WTC11 (cell line): ENCODE measurements at regions not wholly inside any gene's neighbourhood (a gene's known extent, or its start where the extent isn't known, plus 50 kb on each side); places are given as distances from the start of the nearest gene placed in this dataset.

ENCODE experiments used
- ATAC-seq: fragments of 200-7000 bp; cut with Tn5 transposase; 2 replicates; pipeline ENCODE4 v1.10.0; 2021; ENCODE audit warnings: mild to moderate bottlenecking, moderate library complexity
- CTCF ChIA-PET: fragments of 300-600 bp; sonication (Branson Sonifier 250); formaldehyde crosslinking; loops from one replicate; lab custom pipeline; 2021; ENCODE audit warnings: antibody characterized with exemption; lab: Charles Lee
- POLR2A ChIA-PET: fragments of 350-600 bp; sonication (Branson Sonifier 250); formaldehyde crosslinking; loops from one replicate; lab custom pipeline; 2021; ENCODE audit warnings: antibody characterized with exemption; lab: Charles Lee
- DNase-seq: peaks from one replicate; pipeline ENCODE4 v3.0.0; 2021; ENCODE audit warnings: low spot score
- H3K27ac Mint-ChIP-seq: 2 replicates; pipeline ENCODE4 v1.8.0; 2021; ENCODE audit warnings: mixed read lengths
- H3K27me3 Mint-ChIP-seq: 2 replicates; pipeline ENCODE4 v1.8.0; 2021; ENCODE audit warnings: low read depth, mild to moderate bottlenecking, moderate library complexity, mixed read lengths
- H3K36me3 Mint-ChIP-seq: 2 replicates; pipeline ENCODE4 v1.8.0; 2021; ENCODE audit warnings: mixed read lengths
- H3K4me1 Mint-ChIP-seq: 2 replicates; pipeline ENCODE4 v1.8.0; 2022; ENCODE audit warnings: mixed read lengths
- H3K4me3 Mint-ChIP-seq: 2 replicates; pipeline ENCODE4 v1.8.0; 2021; ENCODE audit warnings: mild to moderate bottlenecking, moderate library complexity, mixed read lengths
- H3K9me3 Mint-ChIP-seq: 2 replicates; pipeline ENCODE4 v1.8.0; 2021; ENCODE audit warnings: mixed read lengths
- FOXK1 ChIP-seq: sonication (generic); formaldehyde crosslinking; IDR thresholded peaks from 2 replicates; pipeline ENCODE4 v1.8.0; 2022; ENCODE audit warnings: mild to moderate bottlenecking, moderate library complexity, missing genetic modification reagents
- GTF2I ChIP-seq: fragments of 250-450 bp; sonication (Bioruptor Pico); conservative IDR thresholded peaks from 2 replicates; pipeline ENCODE4 v1.4.0; 2021; ENCODE audit warnings: mild to moderate bottlenecking
- KAT7 ChIP-seq: sonication (generic); formaldehyde crosslinking; IDR thresholded peaks from 2 replicates; pipeline ENCODE4 v1.8.1; 2023; ENCODE audit warnings: missing genetic modification reagents, mild to moderate bottlenecking, borderline replicate concordance
- NFYB ChIP-seq: sonication (generic); formaldehyde crosslinking; conservative IDR thresholded peaks from 2 replicates; pipeline ENCODE4 v1.8.0; 2022; ENCODE audit warnings: low read depth, missing genetic modification reagents
- NR1H2 ChIP-seq: sonication (generic); formaldehyde crosslinking; IDR thresholded peaks from 2 replicates; pipeline ENCODE4 v1.9.0; 2021; ENCODE audit warnings: mild to moderate bottlenecking, moderate library complexity, missing genetic modification reagents
- SMAD3 ChIP-seq: sonication (generic); formaldehyde crosslinking; IDR thresholded peaks from 2 replicates; pipeline ENCODE4 v1.8.0; 2022; ENCODE audit warnings: missing genetic modification reagents, mild to moderate bottlenecking, borderline replicate concordance
- SMAD4 ChIP-seq: sonication (generic); formaldehyde crosslinking; IDR thresholded peaks from 2 replicates; pipeline ENCODE4 v1.8.0; 2022; ENCODE audit warnings: mild to moderate bottlenecking, missing genetic modification reagents
- SOX15 ChIP-seq: fragments of 250-450 bp; sonication (Bioruptor Pico); IDR thresholded peaks from 2 replicates; pipeline ENCODE4 v1.9.0; 2021; ENCODE audit warnings: mild to moderate bottlenecking
- TCF7 ChIP-seq: sonication (generic); formaldehyde crosslinking; IDR thresholded peaks from 2 replicates; pipeline ENCODE4 v1.8.0; 2022; ENCODE audit warnings: mild to moderate bottlenecking, low read depth, missing genetic modification reagents, moderate library complexity
- TEAD1 ChIP-seq: sonication (generic); formaldehyde crosslinking; IDR thresholded peaks from 2 replicates; pipeline ENCODE4 v1.8.0; 2022; ENCODE audit warnings: mild to moderate bottlenecking, missing genetic modification reagents
- TEAD4 ChIP-seq: sonication (generic); formaldehyde crosslinking; IDR thresholded peaks from 2 replicates; pipeline ENCODE4 v1.8.0; 2022; ENCODE audit warnings: mild to moderate bottlenecking, missing genetic modification reagents
- TP53 ChIP-seq: sonication (generic); formaldehyde crosslinking; IDR thresholded peaks from 2 replicates; pipeline ENCODE4 v1.8.1; 2023; ENCODE audit warnings: mild to moderate bottlenecking, missing genetic modification reagents
- ZNF121 ChIP-seq: sonication (generic); formaldehyde crosslinking; IDR thresholded peaks from 2 replicates; pipeline ENCODE4 v1.8.0; 2023; ENCODE audit warnings: missing genetic modification reagents
- ZNF317 ChIP-seq: sonication (generic); formaldehyde crosslinking; IDR thresholded peaks from 2 replicates; pipeline ENCODE4 v1.8.1; 2023; ENCODE audit warnings: low read depth, mild to moderate bottlenecking, moderate library complexity, missing genetic modification reagents, borderline replicate concordance
- ZNF396 ChIP-seq: fragments of 250-450 bp; sonication (Bioruptor Pico); IDR thresholded peaks from 2 replicates; pipeline ENCODE4 v1.8.0; 2021; ENCODE audit warnings: mild to moderate bottlenecking, moderate library complexity, borderline replicate concordance
- ZNF423 ChIP-seq: fragments of 250-450 bp; sonication (Bioruptor Pico); IDR thresholded peaks from 2 replicates; pipeline ENCODE4 v2.1.2; 2022; ENCODE audit warnings: mild to moderate bottlenecking, moderate library complexity
- TF ChIP-seq, protein P1 (sequence below): sonication (generic); formaldehyde crosslinking; IDR thresholded peaks from 2 replicates; pipeline ENCODE4 v1.8.0; 2022; ENCODE audit warnings: mild to moderate bottlenecking, missing genetic modification reagents
- TF ChIP-seq, protein P2 (sequence below): fragments of 250-450 bp; sonication (Bioruptor Pico); IDR thresholded peaks from 2 replicates; pipeline ENCODE4 v1.9.0; 2021; ENCODE audit warnings: mild to moderate bottlenecking, borderline replicate concordance
- TF ChIP-seq, protein P3 (sequence below): sonication (generic); formaldehyde crosslinking; IDR thresholded peaks from 2 replicates; pipeline ENCODE4 v1.8.0; 2022; ENCODE audit warnings: mild to moderate bottlenecking, missing genetic modification reagents
- TF ChIP-seq, protein P4 (sequence below): fragments of 250-450 bp; sonication (Bioruptor Pico); IDR thresholded peaks from 2 replicates; pipeline ENCODE4 v1.9.0; 2021; ENCODE audit warnings: mild to moderate bottlenecking
- TF ChIP-seq, protein P5 (sequence below): sonication (generic); formaldehyde crosslinking; IDR thresholded peaks from 2 replicates; pipeline ENCODE4 v1.8.1; 2023; ENCODE audit warnings: mild to moderate bottlenecking, missing genetic modification reagents

DNA sequence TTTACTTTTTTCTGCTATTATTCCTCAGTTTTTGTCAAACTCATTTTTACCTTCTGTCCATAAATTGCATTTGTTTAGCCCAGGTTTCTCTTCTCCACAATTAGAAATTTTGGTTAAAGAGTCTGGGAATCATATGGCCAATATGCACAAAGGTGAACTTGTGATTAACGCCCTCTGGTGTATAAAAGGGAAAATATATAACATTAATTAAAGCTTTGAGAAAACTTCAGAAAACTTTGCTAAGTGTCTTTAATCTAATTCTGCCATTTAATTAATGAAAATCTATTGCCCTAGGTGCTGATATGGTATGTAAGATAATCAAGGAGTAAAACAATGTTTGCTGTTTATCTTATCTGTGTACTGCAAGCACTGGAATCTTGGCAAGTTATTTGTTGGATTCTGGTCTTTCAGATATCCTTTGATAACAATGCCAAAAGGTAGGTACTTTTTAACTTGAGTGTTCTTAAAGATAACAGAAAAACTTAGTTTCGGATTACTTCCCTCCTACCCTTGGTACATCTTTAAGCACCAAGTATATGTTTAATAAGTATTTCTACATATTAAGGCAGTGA lies 402.6 kb downstream of the SUCLA2 start:
- CTCF ChIA-PET: no interaction called here
- H3K9me3 Mint-ChIP-seq: peaks cover 26% of the 10 kb centered on the region
- DNase-seq: no peak
- peaks cover 13% of the 10 kb centered on the region for H3K36me3 Mint-ChIP-seq
- TF ChIP-seq TEAD4 (CRISPR knock-in tag) (no peak), KAT7 (CRISPR knock-in tag) (no peak)
- TF ChIP-seq, protein P1, sequence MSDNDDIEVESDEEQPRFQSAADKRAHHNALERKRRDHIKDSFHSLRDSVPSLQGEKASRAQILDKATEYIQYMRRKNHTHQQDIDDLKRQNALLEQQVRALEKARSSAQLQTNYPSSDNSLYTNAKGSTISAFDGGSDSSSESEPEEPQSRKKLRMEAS (CRISPR knock-in tag): no peak
- TF ChIP-seq, protein P2, sequence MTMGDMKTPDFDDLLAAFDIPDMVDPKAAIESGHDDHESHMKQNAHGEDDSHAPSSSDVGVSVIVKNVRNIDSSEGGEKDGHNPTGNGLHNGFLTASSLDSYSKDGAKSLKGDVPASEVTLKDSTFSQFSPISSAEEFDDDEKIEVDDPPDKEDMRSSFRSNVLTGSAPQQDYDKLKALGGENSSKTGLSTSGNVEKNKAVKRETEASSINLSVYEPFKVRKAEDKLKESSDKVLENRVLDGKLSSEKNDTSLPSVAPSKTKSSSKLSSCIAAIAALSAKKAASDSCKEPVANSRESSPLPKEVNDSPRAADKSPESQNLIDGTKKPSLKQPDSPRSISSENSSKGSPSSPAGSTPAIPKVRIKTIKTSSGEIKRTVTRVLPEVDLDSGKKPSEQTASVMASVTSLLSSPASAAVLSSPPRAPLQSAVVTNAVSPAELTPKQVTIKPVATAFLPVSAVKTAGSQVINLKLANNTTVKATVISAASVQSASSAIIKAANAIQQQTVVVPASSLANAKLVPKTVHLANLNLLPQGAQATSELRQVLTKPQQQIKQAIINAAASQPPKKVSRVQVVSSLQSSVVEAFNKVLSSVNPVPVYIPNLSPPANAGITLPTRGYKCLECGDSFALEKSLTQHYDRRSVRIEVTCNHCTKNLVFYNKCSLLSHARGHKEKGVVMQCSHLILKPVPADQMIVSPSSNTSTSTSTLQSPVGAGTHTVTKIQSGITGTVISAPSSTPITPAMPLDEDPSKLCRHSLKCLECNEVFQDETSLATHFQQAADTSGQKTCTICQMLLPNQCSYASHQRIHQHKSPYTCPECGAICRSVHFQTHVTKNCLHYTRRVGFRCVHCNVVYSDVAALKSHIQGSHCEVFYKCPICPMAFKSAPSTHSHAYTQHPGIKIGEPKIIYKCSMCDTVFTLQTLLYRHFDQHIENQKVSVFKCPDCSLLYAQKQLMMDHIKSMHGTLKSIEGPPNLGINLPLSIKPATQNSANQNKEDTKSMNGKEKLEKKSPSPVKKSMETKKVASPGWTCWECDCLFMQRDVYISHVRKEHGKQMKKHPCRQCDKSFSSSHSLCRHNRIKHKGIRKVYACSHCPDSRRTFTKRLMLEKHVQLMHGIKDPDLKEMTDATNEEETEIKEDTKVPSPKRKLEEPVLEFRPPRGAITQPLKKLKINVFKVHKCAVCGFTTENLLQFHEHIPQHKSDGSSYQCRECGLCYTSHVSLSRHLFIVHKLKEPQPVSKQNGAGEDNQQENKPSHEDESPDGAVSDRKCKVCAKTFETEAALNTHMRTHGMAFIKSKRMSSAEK (CRISPR knock-in tag): no peak
- POLR2A ChIA-PET: no interaction called here
- H3K4me3 Mint-ChIP-seq: no peak overlapping the region
- no peaks in the 10 kb centered on the region for H3K4me1 Mint-ChIP-seq
- H3K27ac Mint-ChIP-seq: no peak overlapping the region
- ATAC-seq: no peak
- H3K27me3 Mint-ChIP-seq: no peaks in the 10 kb centered on the region

DNA sequence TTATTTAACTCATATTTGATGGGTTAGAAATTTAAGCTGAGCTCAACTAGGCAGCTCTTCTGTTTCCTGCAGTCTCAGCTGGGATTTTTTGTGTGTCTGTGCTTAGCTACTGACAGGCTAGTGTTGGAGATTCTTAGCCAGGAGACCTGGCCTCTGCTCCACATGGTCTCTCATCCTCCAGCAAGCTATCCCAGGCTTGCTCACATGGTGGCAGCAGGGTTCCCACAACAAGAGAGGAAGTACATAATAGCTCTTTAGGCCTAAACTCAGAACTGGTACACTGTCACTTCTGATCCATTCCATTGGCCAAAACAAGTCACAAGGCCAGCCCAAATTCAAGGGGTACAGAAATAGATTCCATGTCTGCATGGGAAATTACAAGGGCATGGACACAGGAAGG lies 406.2 kb downstream of the SUCLA2 start:
- DNase-seq: no peak
- H3K9me3 Mint-ChIP-seq: peaks cover 51% of the 10 kb centered on the region
- H3K4me3 Mint-ChIP-seq: no peak overlapping the region
- POLR2A ChIA-PET: no interaction called here
- peaks cover 26% of the 10 kb centered on the region for H3K36me3 Mint-ChIP-seq
- no peaks in the 10 kb centered on the region for H3K4me1 Mint-ChIP-seq
- no peaks in the 10 kb centered on the region for H3K27me3 Mint-ChIP-seq
- peak; percentile 84 for ATAC-seq
- TF ChIP-seq, protein P3, sequence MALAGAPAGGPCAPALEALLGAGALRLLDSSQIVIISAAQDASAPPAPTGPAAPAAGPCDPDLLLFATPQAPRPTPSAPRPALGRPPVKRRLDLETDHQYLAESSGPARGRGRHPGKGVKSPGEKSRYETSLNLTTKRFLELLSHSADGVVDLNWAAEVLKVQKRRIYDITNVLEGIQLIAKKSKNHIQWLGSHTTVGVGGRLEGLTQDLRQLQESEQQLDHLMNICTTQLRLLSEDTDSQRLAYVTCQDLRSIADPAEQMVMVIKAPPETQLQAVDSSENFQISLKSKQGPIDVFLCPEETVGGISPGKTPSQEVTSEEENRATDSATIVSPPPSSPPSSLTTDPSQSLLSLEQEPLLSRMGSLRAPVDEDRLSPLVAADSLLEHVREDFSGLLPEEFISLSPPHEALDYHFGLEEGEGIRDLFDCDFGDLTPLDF (CRISPR knock-in tag): no peak
- no peak for TF ChIP-seq ZNF121 (CRISPR knock-in tag)
- TF ChIP-seq TCF7: no peak
- no peak for TF ChIP-seq ZNF317 (CRISPR knock-in tag)
- TF ChIP-seq TP53 (CRISPR knock-in tag): no peak
- no peak for TF ChIP-seq TEAD1 (CRISPR knock-in tag)
- TF ChIP-seq, protein P4, sequence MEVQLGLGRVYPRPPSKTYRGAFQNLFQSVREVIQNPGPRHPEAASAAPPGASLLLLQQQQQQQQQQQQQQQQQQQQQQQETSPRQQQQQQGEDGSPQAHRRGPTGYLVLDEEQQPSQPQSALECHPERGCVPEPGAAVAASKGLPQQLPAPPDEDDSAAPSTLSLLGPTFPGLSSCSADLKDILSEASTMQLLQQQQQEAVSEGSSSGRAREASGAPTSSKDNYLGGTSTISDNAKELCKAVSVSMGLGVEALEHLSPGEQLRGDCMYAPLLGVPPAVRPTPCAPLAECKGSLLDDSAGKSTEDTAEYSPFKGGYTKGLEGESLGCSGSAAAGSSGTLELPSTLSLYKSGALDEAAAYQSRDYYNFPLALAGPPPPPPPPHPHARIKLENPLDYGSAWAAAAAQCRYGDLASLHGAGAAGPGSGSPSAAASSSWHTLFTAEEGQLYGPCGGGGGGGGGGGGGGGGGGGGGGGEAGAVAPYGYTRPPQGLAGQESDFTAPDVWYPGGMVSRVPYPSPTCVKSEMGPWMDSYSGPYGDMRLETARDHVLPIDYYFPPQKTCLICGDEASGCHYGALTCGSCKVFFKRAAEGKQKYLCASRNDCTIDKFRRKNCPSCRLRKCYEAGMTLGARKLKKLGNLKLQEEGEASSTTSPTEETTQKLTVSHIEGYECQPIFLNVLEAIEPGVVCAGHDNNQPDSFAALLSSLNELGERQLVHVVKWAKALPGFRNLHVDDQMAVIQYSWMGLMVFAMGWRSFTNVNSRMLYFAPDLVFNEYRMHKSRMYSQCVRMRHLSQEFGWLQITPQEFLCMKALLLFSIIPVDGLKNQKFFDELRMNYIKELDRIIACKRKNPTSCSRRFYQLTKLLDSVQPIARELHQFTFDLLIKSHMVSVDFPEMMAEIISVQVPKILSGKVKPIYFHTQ (CRISPR knock-in tag): no peak
- TF ChIP-seq NR1H2 (CRISPR knock-in tag): no peak
- TF ChIP-seq ZNF396: no peak
- TF ChIP-seq, protein P5, sequence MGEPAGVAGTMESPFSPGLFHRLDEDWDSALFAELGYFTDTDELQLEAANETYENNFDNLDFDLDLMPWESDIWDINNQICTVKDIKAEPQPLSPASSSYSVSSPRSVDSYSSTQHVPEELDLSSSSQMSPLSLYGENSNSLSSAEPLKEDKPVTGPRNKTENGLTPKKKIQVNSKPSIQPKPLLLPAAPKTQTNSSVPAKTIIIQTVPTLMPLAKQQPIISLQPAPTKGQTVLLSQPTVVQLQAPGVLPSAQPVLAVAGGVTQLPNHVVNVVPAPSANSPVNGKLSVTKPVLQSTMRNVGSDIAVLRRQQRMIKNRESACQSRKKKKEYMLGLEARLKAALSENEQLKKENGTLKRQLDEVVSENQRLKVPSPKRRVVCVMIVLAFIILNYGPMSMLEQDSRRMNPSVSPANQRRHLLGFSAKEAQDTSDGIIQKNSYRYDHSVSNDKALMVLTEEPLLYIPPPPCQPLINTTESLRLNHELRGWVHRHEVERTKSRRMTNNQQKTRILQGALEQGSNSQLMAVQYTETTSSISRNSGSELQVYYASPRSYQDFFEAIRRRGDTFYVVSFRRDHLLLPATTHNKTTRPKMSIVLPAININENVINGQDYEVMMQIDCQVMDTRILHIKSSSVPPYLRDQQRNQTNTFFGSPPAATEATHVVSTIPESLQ (CRISPR knock-in tag): no peak
- TF ChIP-seq SMAD4 (CRISPR knock-in tag): no peak
- no peak for TF ChIP-seq ZNF423 (CRISPR knock-in tag)
- TF ChIP-seq SOX15 (CRISPR knock-in tag): no peak
- no peak for TF ChIP-seq FOXK1
- no peak for TF ChIP-seq SMAD3 (CRISPR knock-in tag)
- TF ChIP-seq NFYB (CRISPR knock-in tag): no peak
- no peak for TF ChIP-seq GTF2I (CRISPR knock-in tag)
- H3K27ac Mint-ChIP-seq: no peak overlapping the region
- CTCF ChIA-PET: interaction anchor here (0.5 to 1.2 kb wide), 7 partner anchors 15 to 701 kb away, joined by 3 to 4 read pairs (median 3); no protein-coding TSS in a partner anchor
